Activated naive CD8-positive, alpha-beta T cell treated with anti-CD3 and anti-CD28 coated beads, Interleukin-2, amount 10 ng/mL, durations not matched to agents 7 days and 5 days (primary cell): ENCODE measurements at regions not wholly inside any gene's neighbourhood (a gene's known extent, or its start where the extent isn't known, plus 50 kb on each side); places are given as distances from the start of the nearest gene placed in this dataset.

Experiments
- ATAC-seq: fragments of 150-1000 bp; cut with Tn5 transposase; one replicate; pipeline ENCODE4 v1.10.0; 2021; ENCODE audit warnings: low read depth, moderate library complexity
- POLR2A ChIA-PET: fragments of 350-600 bp; sonication (Branson Sonifier 250); formaldehyde crosslinking; loops from one replicate; lab custom pipeline; 2021; ENCODE audit warnings: antibody characterized with exemption; lab: Charles Lee
- DNase-seq: peaks from one replicate; pipeline ENCODE4 v3.0.0; 2021
- H3K27ac Mint-ChIP-seq: one replicate; pipeline ENCODE4 v1.8.0; 2022; ENCODE audit warnings: mild to moderate bottlenecking, mixed read lengths
- H3K27me3 Mint-ChIP-seq: one replicate; pipeline ENCODE4 v1.8.0; 2022; ENCODE audit warnings: mild to moderate bottlenecking, moderate library complexity, mixed read lengths
- H3K36me3 Mint-ChIP-seq: one replicate; pipeline ENCODE4 v1.8.0; 2021; ENCODE audit warnings: mild to moderate bottlenecking, mixed read lengths
- H3K4me1 Mint-ChIP-seq: one replicate; pipeline ENCODE4 v1.8.0; 2021; ENCODE audit warnings: mixed read lengths
- H3K4me3 Mint-ChIP-seq: one replicate; pipeline ENCODE4 v1.8.0; 2022; ENCODE audit warnings: mild to moderate bottlenecking, moderate library complexity, mixed read lengths
- H3K9me3 Mint-ChIP-seq: one replicate; pipeline ENCODE4 v1.8.0; 2021; ENCODE audit warnings: mixed read lengths

DNA sequence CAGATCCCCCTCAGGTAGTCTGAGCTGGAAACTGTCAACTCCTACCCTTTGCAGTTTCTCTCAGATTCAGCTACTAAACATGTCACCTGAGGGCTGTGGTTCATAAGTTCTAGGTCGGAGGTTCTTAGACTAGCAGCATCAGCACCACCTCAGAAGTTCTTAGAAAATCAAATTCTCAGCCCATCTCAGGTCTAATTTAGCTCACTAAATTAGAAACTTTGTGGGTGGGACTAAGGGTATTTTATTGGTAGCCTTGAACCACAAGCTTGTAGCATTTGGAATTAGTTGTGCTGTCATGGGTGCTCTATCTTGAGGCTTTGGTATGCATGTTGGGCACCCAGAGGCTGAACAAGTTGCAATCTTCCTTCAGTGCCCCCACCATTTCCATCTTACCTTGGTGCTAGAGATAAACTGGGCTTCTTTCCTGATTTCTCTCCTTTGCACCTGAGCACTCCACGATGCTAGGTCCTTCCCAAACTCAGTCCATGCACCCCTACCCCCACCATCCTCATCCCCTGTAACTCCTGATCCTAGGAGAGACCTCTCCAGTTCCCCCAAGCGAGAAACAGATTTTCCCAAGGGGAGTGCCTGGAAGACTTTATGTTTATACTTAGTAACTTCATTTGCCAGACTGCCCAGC, 54.2 kb downstream of the S1PR1 start:
- peaks cover 6% of the 10 kb centered on the region for H3K27me3 Mint-ChIP-seq
- POLR2A ChIA-PET, result interaction anchor here (0.9 to 1.7 kb wide), 7 partner anchors 18 to 396 kb away, joined by 3 to 11 read pairs (median 3); no protein-coding TSS in a partner anchor
- H3K4me3 Mint-ChIP-seq, result peak overlapping the region; percentile 71
- peak overlapping the region; percentile 82 for H3K27ac Mint-ChIP-seq
- H3K9me3 Mint-ChIP-seq, result no peaks in the 10 kb centered on the region
- peak; percentile 54 for ATAC-seq
- no peak for DNase-seq
- peaks cover 50% of the 10 kb centered on the region for H3K4me1 Mint-ChIP-seq
- H3K36me3 Mint-ChIP-seq, result peaks cover 5% of the 10 kb centered on the region

DNA sequence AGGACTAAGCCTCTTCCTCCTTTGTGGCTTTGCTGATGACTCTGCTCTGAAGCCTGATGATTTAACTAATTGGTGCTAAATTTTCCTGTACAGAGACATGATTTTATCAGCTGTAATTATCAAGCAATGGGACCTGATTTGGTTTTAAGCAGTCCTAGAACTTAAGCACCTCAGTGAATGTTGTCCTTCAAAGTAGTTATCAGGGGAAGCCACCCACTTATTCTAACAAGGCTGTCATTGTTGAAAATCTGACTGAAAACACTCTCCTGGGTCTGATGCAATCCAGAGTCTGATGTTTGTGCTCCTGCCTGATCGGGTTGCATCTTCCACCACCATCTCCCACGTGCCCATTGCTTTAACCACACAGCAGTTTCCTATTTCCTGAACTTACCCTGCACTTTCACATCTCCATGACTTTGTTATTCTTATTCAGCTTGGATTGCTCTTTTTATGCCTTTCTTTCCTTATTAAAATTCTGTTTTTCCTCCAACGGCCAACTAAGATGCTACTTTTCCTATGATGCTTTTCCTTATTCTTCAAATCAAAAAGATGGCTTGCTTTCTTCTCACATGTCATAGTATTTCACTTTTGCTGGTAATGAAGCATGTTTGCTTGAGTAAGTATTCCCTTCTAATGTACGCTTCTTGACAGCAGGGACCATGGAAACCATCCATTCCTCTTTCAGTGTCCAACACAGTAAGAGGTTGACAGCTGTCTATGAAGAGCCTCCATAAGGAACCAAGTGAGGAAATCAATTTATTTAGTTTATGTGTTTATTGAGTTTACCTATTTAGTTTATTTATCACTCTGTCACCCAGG, 55.0 kb downstream of the S1PR1 start:
- POLR2A ChIA-PET, result interaction anchor here (0.7 to 2.0 kb wide), 7 partner anchors 18 to 396 kb away, joined by 3 to 11 read pairs (median 3); no protein-coding TSS in a partner anchor
- Mint-ChIP-seq H3K4me3 (peak overlapping the region; percentile 36), H3K36me3 (peaks cover 5% of the 10 kb centered on the region), H3K27ac (peak overlapping the region; percentile 65), H3K9me3 (no peaks in the 10 kb centered on the region), H3K4me1 (peaks cover 44% of the 10 kb centered on the region), H3K27me3 (peaks cover 9% of the 10 kb centered on the region)
- DNase-seq (no peak), ATAC-seq (peak; percentile 35)

DNA sequence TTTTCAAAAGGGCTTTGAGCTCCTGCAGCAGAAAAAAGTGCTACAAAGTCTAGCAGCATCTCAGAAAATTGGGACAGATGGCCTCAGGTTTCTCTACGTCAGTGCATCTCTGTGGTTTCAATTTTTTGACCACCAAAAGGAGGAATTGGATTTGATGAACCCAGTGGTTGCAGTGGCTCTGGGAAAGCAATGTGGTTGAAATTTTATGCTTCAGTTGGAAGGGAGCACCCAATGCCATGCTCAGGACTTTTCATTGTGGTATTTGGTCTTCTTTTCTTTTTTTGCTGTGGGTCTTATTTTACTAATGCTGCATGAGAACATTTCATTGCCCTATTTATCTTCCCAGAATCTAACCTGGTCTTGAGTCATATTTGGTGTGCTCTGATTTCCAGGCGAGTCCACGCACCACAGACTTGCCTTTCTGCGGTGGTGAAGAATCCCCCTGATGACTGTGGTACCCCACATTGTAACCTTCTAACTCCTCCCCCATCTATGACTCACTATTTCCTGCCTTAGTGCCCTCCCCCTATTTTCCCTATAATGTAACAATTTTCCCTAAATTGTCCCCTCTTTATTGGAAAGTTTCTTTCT, 56.7 kb downstream of the S1PR1 start:
- ATAC-seq (peak; percentile 40), DNase-seq (no peak)
- H3K4me1 Mint-ChIP-seq, result peaks cover 37% of the 10 kb centered on the region
- POLR2A ChIA-PET, result interaction anchor here (0.7 to 2.0 kb wide), 4 partner anchors 53 to 373 kb away, joined by 3 to 6 read pairs (median 6); no protein-coding TSS in a partner anchor
- H3K27ac Mint-ChIP-seq, result peak overlapping the region; percentile 15
- H3K36me3 Mint-ChIP-seq, result peaks cover 5% of the 10 kb centered on the region
- H3K4me3 Mint-ChIP-seq, result peak overlapping the region; percentile 27
- H3K27me3 Mint-ChIP-seq, result peaks cover 13% of the 10 kb centered on the region
- H3K9me3 Mint-ChIP-seq, result no peaks in the 10 kb centered on the region

DNA sequence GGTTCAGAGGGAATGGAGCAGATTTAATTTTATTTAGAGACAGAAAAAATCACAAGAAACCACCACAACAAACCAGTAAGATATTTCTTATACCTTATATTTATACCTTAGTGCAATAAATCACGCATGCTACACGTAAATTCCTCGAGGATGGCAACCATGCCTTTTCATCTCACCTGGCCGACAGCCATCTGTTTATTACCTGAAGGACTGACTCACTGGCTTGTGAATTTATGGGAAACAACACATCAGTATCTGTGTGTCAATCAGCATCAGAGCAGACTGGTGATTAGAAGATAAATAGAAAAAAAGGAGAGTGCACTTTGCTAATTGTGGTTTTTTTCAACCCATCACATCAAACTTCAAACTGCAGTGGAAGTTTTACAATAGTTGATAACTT, 58.4 kb downstream of the S1PR1 start:
- H3K9me3 Mint-ChIP-seq, result no peaks in the 10 kb centered on the region
- H3K4me1 Mint-ChIP-seq, result peaks cover 28% of the 10 kb centered on the region
- no peak overlapping the region for H3K27ac Mint-ChIP-seq
- POLR2A ChIA-PET, result no interaction called here
- H3K27me3 Mint-ChIP-seq, result peaks cover 19% of the 10 kb centered on the region
- no peak overlapping the region for H3K4me3 Mint-ChIP-seq
- ATAC-seq (no peak), DNase-seq (no peak)
- peaks cover 5% of the 10 kb centered on the region for H3K36me3 Mint-ChIP-seq

DNA sequence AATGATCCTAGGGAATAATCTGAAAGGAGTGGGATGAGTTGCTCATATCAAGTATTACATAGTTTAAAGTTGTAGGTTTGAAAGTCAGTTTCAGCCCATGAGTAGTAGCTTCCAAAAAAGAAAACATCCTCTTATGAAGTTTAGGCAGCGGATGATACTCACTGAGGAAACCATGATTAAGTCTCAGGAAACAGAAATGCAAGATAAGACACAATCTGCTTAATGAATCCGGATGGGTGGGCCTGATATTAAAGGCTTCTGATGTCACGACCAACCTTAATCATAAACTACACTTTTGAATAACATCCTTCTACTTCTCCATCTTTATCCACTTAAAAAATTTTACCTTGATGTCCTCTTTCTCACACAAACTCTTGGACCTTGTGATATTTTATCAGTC, 61.8 kb downstream of the S1PR1 start:
- H3K4me3 Mint-ChIP-seq, result no peak overlapping the region
- H3K4me1 Mint-ChIP-seq, result peaks cover 3% of the 10 kb centered on the region
- H3K27ac Mint-ChIP-seq, result no peak overlapping the region
- H3K36me3 Mint-ChIP-seq, result peaks cover 5% of the 10 kb centered on the region
- peaks cover 20% of the 10 kb centered on the region for H3K27me3 Mint-ChIP-seq
- no peak for DNase-seq
- POLR2A ChIA-PET, result no interaction called here
- no peaks in the 10 kb centered on the region for H3K9me3 Mint-ChIP-seq
- ATAC-seq, result no peak

DNA sequence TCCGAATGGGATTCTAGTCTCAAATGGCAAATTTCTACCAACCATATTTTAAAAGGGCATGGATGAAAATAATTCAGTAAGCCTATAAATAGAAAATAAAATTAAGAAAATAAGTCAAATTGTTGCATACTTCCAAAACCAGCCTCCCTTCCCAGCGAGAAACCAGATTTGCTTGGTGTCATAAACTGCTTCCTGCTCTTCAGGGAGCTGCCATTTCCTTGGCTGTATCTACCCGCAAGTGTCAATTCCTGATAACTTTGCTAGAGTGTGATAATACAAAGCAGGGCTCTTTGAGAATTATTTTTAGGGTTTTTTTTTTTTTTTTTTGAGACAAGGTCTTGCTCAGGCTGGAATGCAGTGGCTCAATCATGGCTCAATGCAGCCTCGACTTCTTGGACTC, 62.3 kb downstream of the S1PR1 start:
- no peak for ATAC-seq
- Mint-ChIP-seq H3K27ac (no peak overlapping the region), H3K4me3 (no peak overlapping the region), H3K9me3 (no peaks in the 10 kb centered on the region), H3K27me3 (peaks cover 20% of the 10 kb centered on the region), H3K36me3 (peaks cover 5% of the 10 kb centered on the region), H3K4me1 (no peaks in the 10 kb centered on the region)
- DNase-seq, result no peak
- POLR2A ChIA-PET, result interaction anchor here (1.5 kb wide), 1 partner anchor 10 kb away, joined by 4 read pairs; no protein-coding TSS in a partner anchor

DNA sequence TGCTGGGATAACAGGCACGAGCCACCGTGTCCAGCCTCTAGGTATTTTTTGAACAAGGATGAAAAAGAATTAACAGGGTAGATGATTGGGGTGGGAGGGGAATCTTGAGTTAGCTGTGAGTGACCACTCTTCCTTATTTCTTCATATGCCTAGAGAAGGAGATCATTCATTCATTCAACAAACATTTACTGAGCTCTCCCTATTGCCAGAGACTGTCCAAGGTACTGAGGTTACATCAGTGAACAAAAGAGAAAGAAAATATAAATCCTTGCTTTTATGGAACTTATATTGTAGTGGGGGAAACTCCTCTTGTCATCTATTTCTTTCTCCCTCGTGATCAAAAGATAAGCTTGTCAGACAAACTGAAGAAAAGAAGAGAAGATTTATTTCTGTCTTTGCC, 62.9 kb downstream of the S1PR1 start:
- H3K27ac Mint-ChIP-seq, result no peak overlapping the region
- no peak for ATAC-seq
- POLR2A ChIA-PET, result interaction anchor here (1.5 kb wide), 1 partner anchor 10 kb away, joined by 4 read pairs; no protein-coding TSS in a partner anchor

DNA sequence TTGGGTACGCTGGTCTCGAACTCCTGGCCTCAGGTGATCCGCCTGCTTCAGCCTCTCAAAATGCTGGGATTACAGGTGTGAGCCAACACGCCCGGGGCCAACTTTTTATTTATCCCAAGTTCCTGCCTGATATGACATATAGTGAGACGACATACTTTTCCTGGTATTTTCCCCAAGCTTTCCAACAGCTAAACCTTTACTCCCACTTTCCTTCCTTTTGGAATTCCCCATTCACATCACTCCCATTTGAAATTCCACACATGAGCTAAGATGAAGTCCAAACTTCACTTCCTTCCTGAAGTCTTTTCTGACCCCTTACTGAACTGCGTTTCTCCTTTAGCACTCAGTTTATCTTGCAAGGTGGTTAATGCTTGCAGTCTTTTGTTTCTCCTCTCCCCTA, 64.1 kb downstream of the S1PR1 start:
- Mint-ChIP-seq H3K4me1 (no peaks in the 10 kb centered on the region), H3K36me3 (peaks cover 1% of the 10 kb centered on the region), H3K27me3 (peaks cover 15% of the 10 kb centered on the region), H3K9me3 (no peaks in the 10 kb centered on the region), H3K27ac (no peak overlapping the region), H3K4me3 (no peak overlapping the region)
- ATAC-seq, result no peak
- DNase-seq, result no peak
- POLR2A ChIA-PET, result interaction anchor here (0.5 kb wide), 1 partner anchor 43 kb away, joined by 3 read pairs; no protein-coding TSS in a partner anchor

More for the DNA sequence above, 62.9 kb downstream of the S1PR1 start:
- no peaks in the 10 kb centered on the region for H3K9me3 Mint-ChIP-seq
- no peaks in the 10 kb centered on the region for H3K4me1 Mint-ChIP-seq
- H3K4me3 Mint-ChIP-seq, result no peak overlapping the region
- H3K36me3 Mint-ChIP-seq, result peaks cover 5% of the 10 kb centered on the region
- peaks cover 20% of the 10 kb centered on the region for H3K27me3 Mint-ChIP-seq
- DNase-seq, result no peak

DNA sequence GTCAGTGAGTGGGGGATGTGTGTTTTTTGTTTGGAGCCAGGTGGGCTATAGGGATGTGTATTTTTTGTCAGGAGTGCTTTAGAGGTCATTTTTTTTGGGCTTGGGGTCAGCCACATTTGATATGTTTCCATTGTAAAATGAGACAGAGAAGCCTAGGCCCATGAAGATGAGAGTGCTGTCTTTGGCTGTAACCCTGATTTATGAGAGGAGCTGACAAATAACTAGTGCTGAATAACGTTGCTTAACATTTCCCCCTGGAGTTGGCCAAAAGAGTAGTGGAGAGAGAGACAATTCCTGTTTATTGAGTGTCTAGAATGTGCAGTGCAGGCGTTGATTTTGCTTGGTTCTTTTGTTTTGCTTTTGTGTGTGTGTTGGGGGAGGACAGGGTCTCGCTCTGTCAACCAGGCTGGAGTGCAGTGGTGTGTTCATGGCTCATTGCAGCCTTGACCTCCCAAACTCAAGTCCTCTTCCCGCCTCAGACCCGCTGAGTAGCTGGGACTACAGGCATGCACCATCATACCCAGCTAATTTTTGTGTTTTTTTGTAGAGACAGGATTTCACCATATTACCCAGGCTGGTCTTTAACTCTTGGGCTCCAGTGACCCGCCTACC, 64.7 kb downstream of the S1PR1 start:
- ATAC-seq (no peak), DNase-seq (no peak)

DNA sequence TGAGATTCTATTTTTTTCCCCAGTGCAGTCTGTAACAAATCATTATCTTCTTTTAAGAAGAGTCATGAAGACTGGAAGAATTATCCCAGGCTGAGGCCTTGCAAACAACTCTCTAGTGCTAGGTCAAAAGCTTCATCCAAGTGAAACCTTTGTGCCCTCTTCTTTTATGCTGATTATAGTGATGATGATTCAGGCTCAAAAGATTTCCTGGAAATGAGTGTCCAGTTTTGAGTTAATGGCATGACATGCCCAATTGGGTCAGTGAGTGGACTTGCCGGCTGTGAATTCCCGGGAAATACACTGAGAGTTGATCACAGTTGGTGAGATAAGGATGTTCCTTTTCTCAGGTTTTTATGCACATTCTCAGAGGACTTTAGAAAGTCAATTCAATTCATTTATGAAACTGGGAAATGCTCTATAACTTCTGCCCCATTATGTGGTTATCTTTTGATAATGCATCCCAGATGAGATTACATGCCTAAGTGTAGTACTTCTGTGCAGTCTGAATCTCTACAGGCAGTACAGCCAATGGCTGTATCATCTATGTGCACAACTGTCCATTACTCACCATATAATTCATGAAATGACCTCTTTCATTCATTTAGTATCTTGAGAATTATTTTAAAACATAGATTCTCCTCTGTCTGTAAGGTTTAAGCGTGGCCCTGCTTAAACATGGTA, 66.2 kb downstream of the S1PR1 start:
- H3K4me1 Mint-ChIP-seq, result peaks cover 10% of the 10 kb centered on the region
- POLR2A ChIA-PET, result no interaction called here
- no peak for DNase-seq

More for the DNA sequence above, 64.7 kb downstream of the S1PR1 start:
- H3K9me3 Mint-ChIP-seq, result no peaks in the 10 kb centered on the region
- no peak overlapping the region for H3K4me3 Mint-ChIP-seq
- peaks cover 13% of the 10 kb centered on the region for H3K27me3 Mint-ChIP-seq
- H3K4me1 Mint-ChIP-seq, result no peaks in the 10 kb centered on the region
- H3K36me3 Mint-ChIP-seq, result peaks cover 1% of the 10 kb centered on the region
- POLR2A ChIA-PET, result interaction anchor here (0.5 kb wide), 1 partner anchor 44 kb away, joined by 3 read pairs; no protein-coding TSS in a partner anchor
- H3K27ac Mint-ChIP-seq, result no peak overlapping the region

DNA sequence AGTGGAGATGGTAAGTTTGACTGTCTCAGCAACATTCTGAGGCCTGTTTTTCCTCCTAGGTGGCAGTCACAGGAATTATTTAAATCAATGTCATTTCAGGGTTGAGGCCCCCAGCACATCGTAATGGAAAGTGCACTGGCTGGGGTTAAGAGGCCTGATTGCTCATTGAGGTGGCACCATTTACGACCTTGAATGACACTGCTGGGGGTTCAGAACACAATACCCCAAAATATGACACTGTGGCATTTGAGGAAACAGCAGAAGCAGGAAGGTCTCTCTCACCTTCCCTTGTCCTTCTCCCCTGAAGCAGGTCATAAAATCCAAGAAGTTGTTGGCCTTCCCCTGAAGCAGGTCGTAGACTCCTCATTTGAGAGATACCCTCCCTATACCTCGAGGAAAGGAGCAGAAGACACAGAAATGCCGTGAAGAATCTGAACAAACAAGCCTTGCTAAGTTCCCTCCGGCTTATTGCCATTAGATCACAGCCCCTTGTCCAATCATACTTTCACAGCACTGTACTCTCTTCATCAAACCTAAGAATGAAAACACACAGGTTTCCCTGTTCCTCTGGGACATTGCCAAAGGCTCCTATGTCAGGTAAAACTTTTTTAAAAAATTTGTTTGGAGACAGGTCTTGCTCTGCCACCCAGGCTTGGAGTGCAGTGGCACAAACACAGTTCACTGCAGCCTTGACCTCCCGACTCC, 71.3 kb downstream of the S1PR1 start:
- peak overlapping the region; percentile 76 for H3K4me3 Mint-ChIP-seq
- H3K4me1 Mint-ChIP-seq, result peaks cover 56% of the 10 kb centered on the region
- ATAC-seq (no peak), DNase-seq (no peak)
- H3K9me3 Mint-ChIP-seq, result no peaks in the 10 kb centered on the region
- POLR2A ChIA-PET, result interaction anchor here (1.7 kb wide), 1 partner anchor 8 kb away, joined by 4 read pairs; no protein-coding TSS in a partner anchor
- no peaks in the 10 kb centered on the region for H3K36me3 Mint-ChIP-seq
- peak overlapping the region; percentile 96 for H3K27ac Mint-ChIP-seq
- H3K27me3 Mint-ChIP-seq, result no peaks in the 10 kb centered on the region

More for the DNA sequence above, 66.2 kb downstream of the S1PR1 start:
- no peaks in the 10 kb centered on the region for H3K9me3 Mint-ChIP-seq
- H3K27ac Mint-ChIP-seq, result no peak overlapping the region
- H3K4me3 Mint-ChIP-seq, result no peak overlapping the region
- H3K27me3 Mint-ChIP-seq, result peaks cover 12% of the 10 kb centered on the region
- H3K36me3 Mint-ChIP-seq, result peaks cover 1% of the 10 kb centered on the region
- no peak for ATAC-seq

DNA sequence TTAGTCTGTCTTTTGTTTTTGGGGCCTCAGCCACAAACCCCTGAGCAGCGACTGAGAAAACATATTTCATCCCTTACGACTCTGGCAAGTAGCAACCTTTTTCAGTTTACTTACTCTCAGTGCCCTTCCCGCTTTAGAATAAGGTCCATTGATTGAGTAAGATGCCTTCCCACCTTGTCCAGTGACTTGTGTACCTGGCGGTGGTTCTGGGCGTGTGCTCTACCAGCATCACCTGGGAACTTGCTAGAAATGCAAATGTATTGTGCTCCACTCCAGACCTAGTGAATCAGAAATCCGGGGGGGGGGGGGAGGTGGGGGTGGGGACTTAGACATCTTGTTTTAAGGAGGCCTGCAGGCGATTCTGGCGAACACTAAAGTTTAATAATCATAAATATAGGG, 72.1 kb downstream of the S1PR1 start:
- ATAC-seq, result no peak
- Mint-ChIP-seq H3K36me3 (no peaks in the 10 kb centered on the region), H3K9me3 (no peaks in the 10 kb centered on the region), H3K27me3 (no peaks in the 10 kb centered on the region), H3K27ac (peak overlapping the region; percentile 96), H3K4me3 (peak overlapping the region; percentile 76), H3K4me1 (peaks cover 59% of the 10 kb centered on the region)
- POLR2A ChIA-PET, result interaction anchor here (0.9 to 1.7 kb wide), 11 partner anchors 9 to 413 kb away, joined by 3 to 18 read pairs (median 5); partner anchors contain the start of gene SLC30A7
- DNase-seq, result no peak
